Endodermal cell (in vitro differentiated cells): ENCODE measurements at regions not wholly inside any gene's neighbourhood (a gene's known extent, or its start where the extent isn't known, plus 50 kb on each side); places are given as distances from the start of the nearest gene placed in this dataset.

Source experiments
- DNase-seq: peaks from one replicate; pipeline ENCODE4 v3.0.0-alpha.2; 2017
- H3K27ac ChIP-seq: 2 replicates; pipeline ENCODE4 v1.5.1; 2013; ENCODE audit warnings: mild to moderate bottlenecking, low read depth, low read length, moderate library complexity
- H3K27me3 ChIP-seq: 2 replicates; pipeline ENCODE4 v1.6.1; 2013; ENCODE audit warnings: mild to moderate bottlenecking, low read length, moderate library complexity; ENCODE audit not compliant: insufficient read depth, control insufficient read depth, poor library complexity, severe bottlenecking
- H3K36me3 ChIP-seq: 2 replicates; pipeline ENCODE4 v1.7.0; 2013; ENCODE audit warnings: mild to moderate bottlenecking, low read length, moderate library complexity; ENCODE audit not compliant: control insufficient read depth, insufficient read depth
- H3K4me1 ChIP-seq: one replicate; pipeline ENCODE4 v1.7.0; 2013; ENCODE audit warnings: low read length; ENCODE audit not compliant: control insufficient read depth, insufficient read depth
- H3K4me3 ChIP-seq: 2 replicates; pipeline ENCODE4 v1.5.1; 2013; ENCODE audit warnings: mild to moderate bottlenecking, low read length, moderate library complexity
- H3K9ac ChIP-seq: 2 replicates; pipeline ENCODE4 v1.6.1; 2013; ENCODE audit warnings: mild to moderate bottlenecking, low read length, moderate library complexity; ENCODE audit not compliant: poor library complexity, severe bottlenecking; ENCODE audit errors: extremely low read depth
- H3K9me3 ChIP-seq: 2 replicates; pipeline ENCODE4 v1.6.1; 2013; ENCODE audit warnings: mild to moderate bottlenecking, low read length, moderate library complexity; ENCODE audit not compliant: control insufficient read depth
- H3K27ac Mint-ChIP-seq: 2 replicates; pipeline ENCODE4 v1.8.0; 2020; ENCODE audit warnings: mixed read lengths
- H3K27me3 Mint-ChIP-seq: 2 replicates; pipeline ENCODE4 v1.8.0; 2021; ENCODE audit warnings: mild to moderate bottlenecking, mixed read lengths; ENCODE audit not compliant: insufficient read depth
- H3K36me3 Mint-ChIP-seq: 2 replicates; pipeline ENCODE4 v1.8.0; 2020; ENCODE audit warnings: low read depth, mixed read lengths
- H3K4me1 Mint-ChIP-seq: 2 replicates; pipeline ENCODE4 v1.8.0; 2020; ENCODE audit warnings: mixed read lengths
- H3K4me3 Mint-ChIP-seq: 2 replicates; pipeline ENCODE4 v1.8.0; 2020; ENCODE audit warnings: mild to moderate bottlenecking, moderate library complexity, mixed read lengths
- H3K9me3 Mint-ChIP-seq: 2 replicates; pipeline ENCODE4 v1.8.0; 2020; ENCODE audit warnings: mild to moderate bottlenecking, mixed read lengths
- CTCF ChIP-seq: fragments of 200-600 bp; sonication (generic); conservative IDR thresholded peaks from 2 replicates; pipeline ENCODE4 v1.5.0; 2021; ENCODE audit warnings: antibody characterized with exemption, mild to moderate bottlenecking
- WGBS, 2 experiments: methylation state at CpG; one replicate each; pipeline versions ENCODE4 v1.1.5 to v1.1.7; 2013; ENCODE audit warnings: missing lambda C conversion rate in 2 of 2, mixed read lengths in 1 of 2; ENCODE audit not compliant: insufficient coverage in 1 of 2, insufficient read length in 1 of 2; 5-methylcytosine and 5-hydroxymethylcytosine counted together

- TF ChIP-seq CTCF = no peak
- H3K9me3 ChIP-seq = peaks cover 18% of the 10 kb centered on the region
- H3K4me3 Mint-ChIP-seq = no peak overlapping the region
- H3K36me3 ChIP-seq = peaks cover 4% of the 10 kb centered on the region
- H3K27me3 Mint-ChIP-seq = no peaks in the 10 kb centered on the region
- H3K4me3 ChIP-seq = no peak overlapping the region
- H3K27ac Mint-ChIP-seq = no peak overlapping the region
- peaks cover 5% of the 10 kb centered on the region for H3K36me3 Mint-ChIP-seq
- no peaks in the 10 kb centered on the region for H3K27me3 ChIP-seq
- H3K4me1 Mint-ChIP-seq = peaks cover 9% of the 10 kb centered on the region
- H3K4me1 ChIP-seq = peaks cover 9% of the 10 kb centered on the region
- no peak overlapping the region for H3K9ac ChIP-seq
- H3K27ac ChIP-seq = no peak overlapping the region
- WGBS, 2 experiments = 53 to 80% methylated on average over 1 to 2 of the region's 2 CpGs
- no peak for DNase-seq
- peaks cover 21% of the 10 kb centered on the region for H3K9me3 Mint-ChIP-seq
Observed at GRCh38 chr5:9845185-9845584, 215.0 kb upstream of the TAS2R1 start.

- TF ChIP-seq CTCF = no peak
- 94 to 100% methylated on average over 1 to 2 of the region's 2 CpGs for WGBS, 2 experiments
- peak; percentile 2 for DNase-seq
- peaks cover 46% of the 10 kb centered on the region for H3K9me3 Mint-ChIP-seq
- Histone ChIP-seq H3K4me3 (peak overlapping the region; percentile 67), H3K27me3 (no peaks in the 10 kb centered on the region), H3K9me3 (peaks cover 53% of the 10 kb centered on the region), H3K36me3 (peaks cover 13% of the 10 kb centered on the region), H3K4me1 (no peaks in the 10 kb centered on the region), H3K27ac (no peak overlapping the region), H3K9ac (no peak overlapping the region)
- H3K36me3 Mint-ChIP-seq = peaks cover 26% of the 10 kb centered on the region
- H3K4me3 Mint-ChIP-seq = no peak overlapping the region
- no peaks in the 10 kb centered on the region for H3K4me1 Mint-ChIP-seq
- peaks cover 2% of the 10 kb centered on the region for H3K27me3 Mint-ChIP-seq
- H3K27ac Mint-ChIP-seq = no peak overlapping the region
Observed at GRCh38 chr5:9841516-9842170, 211.5 kb upstream of the TAS2R1 start.

- Histone ChIP-seq H3K27me3 (no peaks in the 10 kb centered on the region), H3K9me3 (peaks cover 67% of the 10 kb centered on the region), H3K9ac (no peak overlapping the region), H3K36me3 (peaks cover 19% of the 10 kb centered on the region), H3K27ac (no peak overlapping the region), H3K4me1 (peaks cover 5% of the 10 kb centered on the region), H3K4me3 (peak overlapping the region; percentile 74)
- TF ChIP-seq CTCF = no peak
- H3K36me3 Mint-ChIP-seq = peaks cover 29% of the 10 kb centered on the region
- no peak overlapping the region for H3K4me3 Mint-ChIP-seq
- peaks cover 15% of the 10 kb centered on the region for H3K4me1 Mint-ChIP-seq
- no peak for DNase-seq
- peaks cover 59% of the 10 kb centered on the region for H3K9me3 Mint-ChIP-seq
- no peak overlapping the region for H3K27ac Mint-ChIP-seq
- peaks cover 2% of the 10 kb centered on the region for H3K27me3 Mint-ChIP-seq
- whole genome bisulfite sequencing, 2 experiments = 93 to 100% methylated on average over 6 to 7 of the region's 7 CpGs
Observed at GRCh38 chr5:9838916-9839315, 208.8 kb upstream of the TAS2R1 start.
